ENCODE measurements at regions not wholly inside any gene's neighbourhood (a gene's known extent, or its start where the extent isn't known, plus 50 kb on each side); places are given as distances from the start of the nearest gene placed in this dataset.

- H3K27me3 ChIP-seq (replicated peaks; ENCODE audit: control insufficient read depth, insufficient read depth, low read length): no peaks in the 10 kb centered on the region
Measured at GRCh38 chr5:171630350-171631065, 155.1 kb upstream of the SMIM23 start.

DNA sequence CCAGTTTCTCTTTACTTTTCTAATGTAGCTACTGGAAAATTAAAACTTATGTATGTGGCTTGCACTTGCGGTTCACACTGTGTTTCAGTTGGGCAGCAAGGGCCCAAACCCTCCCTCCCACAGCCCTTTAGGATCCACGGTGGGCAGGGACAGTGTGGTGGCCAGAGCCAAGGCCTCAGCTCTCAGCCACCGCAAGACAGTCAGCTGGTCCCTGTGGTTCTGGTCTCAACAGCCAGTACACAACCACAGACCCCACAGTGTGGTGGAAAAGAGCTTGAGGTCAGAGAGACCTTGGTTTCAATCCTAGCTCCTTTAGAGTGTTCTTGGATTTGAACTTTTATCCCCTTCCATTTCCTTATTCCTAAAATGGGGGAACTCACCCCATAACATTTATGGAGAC is 153.0 kb upstream of the SMIM23 start:
- TF ChIP-seq, protein P1, sequence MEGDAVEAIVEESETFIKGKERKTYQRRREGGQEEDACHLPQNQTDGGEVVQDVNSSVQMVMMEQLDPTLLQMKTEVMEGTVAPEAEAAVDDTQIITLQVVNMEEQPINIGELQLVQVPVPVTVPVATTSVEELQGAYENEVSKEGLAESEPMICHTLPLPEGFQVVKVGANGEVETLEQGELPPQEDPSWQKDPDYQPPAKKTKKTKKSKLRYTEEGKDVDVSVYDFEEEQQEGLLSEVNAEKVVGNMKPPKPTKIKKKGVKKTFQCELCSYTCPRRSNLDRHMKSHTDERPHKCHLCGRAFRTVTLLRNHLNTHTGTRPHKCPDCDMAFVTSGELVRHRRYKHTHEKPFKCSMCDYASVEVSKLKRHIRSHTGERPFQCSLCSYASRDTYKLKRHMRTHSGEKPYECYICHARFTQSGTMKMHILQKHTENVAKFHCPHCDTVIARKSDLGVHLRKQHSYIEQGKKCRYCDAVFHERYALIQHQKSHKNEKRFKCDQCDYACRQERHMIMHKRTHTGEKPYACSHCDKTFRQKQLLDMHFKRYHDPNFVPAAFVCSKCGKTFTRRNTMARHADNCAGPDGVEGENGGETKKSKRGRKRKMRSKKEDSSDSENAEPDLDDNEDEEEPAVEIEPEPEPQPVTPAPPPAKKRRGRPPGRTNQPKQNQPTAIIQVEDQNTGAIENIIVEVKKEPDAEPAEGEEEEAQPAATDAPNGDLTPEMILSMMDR (IDR thresholded peaks at IDR 0.05; ENCODE audit: insufficient read depth, low read length, poor library complexity, severe bottlenecking): no peak
- no peaks in the 10 kb centered on the region for H3K36me3 ChIP-seq (ENCODE audit: control insufficient read depth, insufficient read depth, low read length)
- DNase-seq (ENCODE audit: extremely low read depth, insufficient read length): no peak
- no peak overlapping the region for H3K4me3 ChIP-seq (replicated peaks; ENCODE audit: low read depth, low read length)
- H3K27me3 ChIP-seq (replicated peaks; ENCODE audit: control insufficient read depth, insufficient read depth, low read length): no peaks in the 10 kb centered on the region

More at GRCh38 chr5:171630350-171631065, 155.1 kb upstream of the SMIM23 start:
- TF ChIP-seq, protein P1 (IDR thresholded peaks at IDR 0.05; ENCODE audit: insufficient read depth, low read length, poor library complexity, severe bottlenecking): no peak
- Histone ChIP-seq H3K4me3 (replicated peaks; ENCODE audit: low read depth, low read length) (no peak overlapping the region), H3K36me3 (ENCODE audit: control insufficient read depth, insufficient read depth, low read length) (no peaks in the 10 kb centered on the region)
- no peak for DNase-seq (ENCODE audit: extremely low read depth, insufficient read length)

DNA sequence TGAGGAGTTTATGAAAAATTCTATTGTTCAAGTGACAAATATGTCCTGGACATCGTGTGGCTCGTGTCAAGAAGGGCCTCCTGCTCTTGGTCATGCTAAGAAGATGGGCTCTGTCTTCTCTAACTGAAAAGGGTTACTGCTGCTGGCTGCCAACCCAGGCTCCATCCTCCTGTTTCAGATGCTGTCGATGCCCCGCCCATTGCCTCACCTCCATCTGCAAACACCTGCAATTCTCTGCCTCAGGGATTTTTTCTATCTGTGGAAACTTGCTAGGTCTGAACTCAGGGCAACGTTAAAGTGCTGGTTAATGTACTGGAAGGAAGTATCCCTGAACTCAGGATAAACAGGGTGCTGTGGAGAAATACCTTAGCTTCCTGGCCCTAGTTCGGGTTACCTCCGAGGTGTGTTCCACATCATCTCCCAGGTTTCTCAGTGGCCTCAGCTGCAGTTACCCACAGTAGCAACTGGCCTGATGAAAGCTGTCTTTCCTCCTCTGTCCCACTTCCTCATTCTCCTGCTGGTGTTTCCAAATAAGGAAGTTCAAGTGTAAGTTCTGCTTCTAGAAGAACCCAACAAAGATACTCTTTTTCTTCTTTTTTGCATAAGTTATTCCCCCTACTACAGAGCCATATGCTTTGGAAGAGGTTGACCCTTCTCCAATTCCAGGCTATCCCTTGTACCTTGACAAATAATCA is 151.7 kb upstream of the SMIM23 start:
- Histone ChIP-seq H3K27me3 (replicated peaks; ENCODE audit: control insufficient read depth, insufficient read depth, low read length) (no peaks in the 10 kb centered on the region), H3K4me3 (replicated peaks; ENCODE audit: low read depth, low read length) (no peak overlapping the region), H3K36me3 (ENCODE audit: control insufficient read depth, insufficient read depth, low read length) (no peaks in the 10 kb centered on the region)
- TF ChIP-seq, protein P1 (IDR thresholded peaks at IDR 0.05; ENCODE audit: insufficient read depth, low read length, poor library complexity, severe bottlenecking): no peak
- DNase-seq (ENCODE audit: extremely low read depth, insufficient read length): no peak

GRCh38 chr5:171634511-171634910 is 151.1 kb upstream of the SMIM23 start:
- TF ChIP-seq, protein P1 (IDR thresholded peaks at IDR 0.05; ENCODE audit: insufficient read depth, low read length, poor library complexity, severe bottlenecking): no peak
- no peak for DNase-seq (ENCODE audit: extremely low read depth, insufficient read length)
- H3K4me3 ChIP-seq (replicated peaks; ENCODE audit: low read depth, low read length): no peak overlapping the region
- no peaks in the 10 kb centered on the region for H3K36me3 ChIP-seq (ENCODE audit: control insufficient read depth, insufficient read depth, low read length)
- H3K27me3 ChIP-seq (replicated peaks; ENCODE audit: control insufficient read depth, insufficient read depth, low read length): no peaks in the 10 kb centered on the region

DNA sequence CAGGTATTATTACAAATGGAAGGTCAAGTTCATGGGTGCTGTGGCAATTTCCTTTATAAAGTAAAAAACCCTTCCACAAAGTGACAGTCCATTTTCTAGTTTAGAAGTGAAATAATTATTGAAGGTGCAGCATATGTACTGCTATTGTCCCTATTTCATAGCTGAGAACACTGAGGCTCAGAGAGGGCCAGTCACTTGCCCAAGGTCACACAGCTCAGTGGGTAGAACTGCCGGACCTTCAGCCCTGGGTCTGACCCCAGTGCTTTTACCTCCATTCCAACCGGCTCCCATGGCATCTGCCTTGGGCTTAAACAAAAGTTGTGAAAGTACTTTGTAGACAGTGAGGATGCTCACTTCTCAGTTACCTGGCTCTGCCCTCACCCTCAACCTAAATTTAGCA is 150.6 kb upstream of the SMIM23 start:
- H3K36me3 ChIP-seq (ENCODE audit: control insufficient read depth, insufficient read depth, low read length): no peaks in the 10 kb centered on the region
- H3K27me3 ChIP-seq (replicated peaks; ENCODE audit: control insufficient read depth, insufficient read depth, low read length): no peaks in the 10 kb centered on the region
- no peak for DNase-seq (ENCODE audit: extremely low read depth, insufficient read length)
- no peak overlapping the region for H3K4me3 ChIP-seq (replicated peaks; ENCODE audit: low read depth, low read length)
- TF ChIP-seq, protein P1 (IDR thresholded peaks at IDR 0.05; ENCODE audit: insufficient read depth, low read length, poor library complexity, severe bottlenecking): no peak

Measured in GM06990 (cell line).